Nephron (organoid): ENCODE measurements at regions not wholly inside any gene's neighbourhood (a gene's known extent, or its start where the extent isn't known, plus 50 kb on each side); places are given as distances from the start of the nearest gene placed in this dataset.

Experiments used
- H3K27ac Mint-ChIP-seq, 3 experiments: 2 replicates each; pipeline ENCODE4 v1.8.0; 2020; ENCODE audit warnings: mixed read lengths in 3 of 3, mild to moderate bottlenecking in 2 of 3, moderate library complexity in 1 of 3
- H3K27me3 Mint-ChIP-seq: 2 replicates; pipeline ENCODE4 v1.8.0; 2021; ENCODE audit warnings: low read depth, mild to moderate bottlenecking, moderate library complexity, mixed read lengths
- H3K36me3 Mint-ChIP-seq: 2 replicates; pipeline ENCODE4 v1.8.0; 2020; ENCODE audit warnings: low read depth, mixed read lengths
- H3K4me1 Mint-ChIP-seq: 2 replicates; pipeline ENCODE4 v1.8.0; 2020; ENCODE audit warnings: mixed read lengths
- H3K4me3 Mint-ChIP-seq, 3 experiments: 2 replicates each; pipeline ENCODE4 v1.8.0; 2020; ENCODE audit warnings: mild to moderate bottlenecking in 3 of 3, mixed read lengths in 3 of 3, moderate library complexity in 2 of 3
- H3K9me3 Mint-ChIP-seq: 2 replicates; pipeline ENCODE4 v1.8.0; 2020; ENCODE audit warnings: mixed read lengths
- TF ChIP-seq, protein P1 (sequence below), 3 experiments: fragments of 200-600 bp; sonication (generic); IDR thresholded peaks; one replicate each; pipeline ENCODE4 v1.5.0; 2021; ENCODE audit warnings: antibody characterized with exemption in 3 of 3; ENCODE audit not compliant: unreplicated experiment in 3 of 3

DNA sequence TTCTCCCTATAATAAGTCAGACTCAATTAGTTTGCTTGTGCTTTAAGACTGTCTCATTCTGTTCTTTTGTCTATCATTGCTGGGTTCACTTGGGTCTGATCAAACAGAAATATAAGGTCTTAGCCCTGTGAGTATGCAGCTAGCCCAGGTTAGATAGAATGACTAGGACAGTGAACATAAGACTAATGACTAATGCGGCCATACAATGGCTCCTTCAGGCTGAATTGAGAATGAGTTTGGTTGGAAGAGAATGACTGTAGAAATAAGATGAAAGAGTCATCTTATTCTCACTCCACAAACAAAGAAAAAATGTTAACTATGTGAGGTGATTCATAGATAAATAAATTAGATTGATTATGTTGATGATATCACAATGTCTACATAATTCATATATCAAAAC lies 50.1 kb upstream of the OBI1 start:
- Mint-ChIP-seq H3K4me3 (no peak overlapping the region), H3K27me3 (peaks cover 4% of the 10 kb centered on the region), H3K27ac (no peak overlapping the region), H3K9me3 (no peaks in the 10 kb centered on the region), H3K36me3 (no peaks in the 10 kb centered on the region), H3K4me1 (no peaks in the 10 kb centered on the region)
- TF ChIP-seq, protein P1, sequence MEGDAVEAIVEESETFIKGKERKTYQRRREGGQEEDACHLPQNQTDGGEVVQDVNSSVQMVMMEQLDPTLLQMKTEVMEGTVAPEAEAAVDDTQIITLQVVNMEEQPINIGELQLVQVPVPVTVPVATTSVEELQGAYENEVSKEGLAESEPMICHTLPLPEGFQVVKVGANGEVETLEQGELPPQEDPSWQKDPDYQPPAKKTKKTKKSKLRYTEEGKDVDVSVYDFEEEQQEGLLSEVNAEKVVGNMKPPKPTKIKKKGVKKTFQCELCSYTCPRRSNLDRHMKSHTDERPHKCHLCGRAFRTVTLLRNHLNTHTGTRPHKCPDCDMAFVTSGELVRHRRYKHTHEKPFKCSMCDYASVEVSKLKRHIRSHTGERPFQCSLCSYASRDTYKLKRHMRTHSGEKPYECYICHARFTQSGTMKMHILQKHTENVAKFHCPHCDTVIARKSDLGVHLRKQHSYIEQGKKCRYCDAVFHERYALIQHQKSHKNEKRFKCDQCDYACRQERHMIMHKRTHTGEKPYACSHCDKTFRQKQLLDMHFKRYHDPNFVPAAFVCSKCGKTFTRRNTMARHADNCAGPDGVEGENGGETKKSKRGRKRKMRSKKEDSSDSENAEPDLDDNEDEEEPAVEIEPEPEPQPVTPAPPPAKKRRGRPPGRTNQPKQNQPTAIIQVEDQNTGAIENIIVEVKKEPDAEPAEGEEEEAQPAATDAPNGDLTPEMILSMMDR (IDR thresholded peaks at IDR 0.05; ENCODE audit: unreplicated experiment in 3 of 3): no peak
